ENCODE measurements at regions not wholly inside any gene's neighbourhood (a gene's known extent, or its start where the extent isn't known, plus 50 kb on each side); places are given as distances from the start of the nearest gene placed in this dataset.

DNA sequence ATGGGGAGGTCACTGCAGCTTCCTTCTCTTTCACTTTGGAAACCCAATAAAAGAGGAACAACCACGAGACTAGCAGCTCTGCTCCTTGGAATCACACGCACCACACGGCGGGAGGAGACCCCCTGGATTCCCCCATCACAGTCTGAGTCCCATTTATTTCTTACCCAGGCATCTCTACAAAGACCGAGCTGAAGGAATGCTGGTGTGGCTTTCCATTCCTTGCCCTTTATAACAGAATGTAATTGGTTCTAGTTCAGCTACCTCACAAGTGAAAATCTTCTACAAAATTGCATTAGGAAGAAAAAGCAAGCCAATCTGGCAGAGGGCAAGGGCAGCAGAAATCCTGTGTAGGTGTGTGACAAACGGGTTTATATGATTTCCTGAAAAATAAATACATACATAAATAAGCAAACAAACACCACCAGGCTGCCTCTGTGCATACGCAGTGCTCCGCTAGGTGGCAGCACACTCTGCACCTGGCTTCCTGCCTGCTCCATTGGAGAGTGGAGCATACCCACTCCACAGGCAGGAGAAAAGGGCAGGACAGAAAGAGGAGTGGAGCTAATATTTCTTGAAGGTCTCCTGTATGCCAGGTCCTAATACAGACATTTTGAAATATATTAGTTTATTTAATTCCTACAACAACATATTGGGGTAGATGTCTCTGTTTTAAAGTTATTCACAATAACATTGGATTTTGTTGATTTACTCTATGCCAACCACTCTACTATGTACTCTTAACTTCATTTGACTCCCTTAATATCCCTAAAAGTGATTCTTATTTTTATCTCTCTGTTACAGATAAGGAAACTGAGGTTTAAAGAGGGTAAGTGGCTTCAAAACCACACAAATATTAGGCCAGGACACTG, 673.1 kb downstream of the KCNA4 start:
- peak; percentile 37 for DNase-seq

DNA sequence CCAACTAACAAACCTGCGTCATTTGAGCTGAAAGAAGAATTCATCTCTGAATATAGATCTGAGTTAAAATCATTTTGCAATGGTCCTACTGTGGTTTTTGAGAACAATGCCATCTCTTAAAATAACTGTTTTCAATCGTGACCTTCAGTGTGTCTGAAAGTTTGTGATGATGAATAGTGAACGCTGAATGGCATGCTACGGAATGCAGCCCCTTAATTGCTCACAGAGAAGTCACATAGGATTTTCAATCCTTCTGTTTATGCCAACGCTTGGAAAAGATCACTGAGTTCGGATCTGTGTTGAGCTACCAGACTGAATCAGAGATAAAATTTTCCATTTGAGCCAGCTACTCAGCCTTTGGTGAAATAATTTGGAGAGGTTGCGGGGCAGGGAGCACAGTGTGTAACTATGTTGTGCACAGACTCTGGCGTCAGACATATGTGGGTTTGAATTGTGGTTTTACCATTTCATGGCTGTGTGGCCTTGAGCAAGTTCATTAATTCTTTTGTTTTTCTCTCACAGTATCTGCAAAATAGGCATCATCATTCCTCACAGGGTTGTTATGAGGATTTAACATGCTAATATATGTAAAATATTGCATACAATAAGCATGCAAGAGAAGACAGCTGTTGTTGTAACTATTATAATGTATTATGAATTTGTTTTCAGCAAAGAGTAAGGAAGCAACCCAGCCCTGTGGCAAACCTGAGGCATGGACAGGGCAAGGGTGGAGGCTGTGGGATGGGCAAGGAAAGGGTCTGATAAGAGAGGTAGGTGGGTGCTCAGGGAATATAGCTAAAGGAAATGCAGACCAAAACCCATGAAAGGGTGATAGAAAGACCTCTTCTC, 679.9 kb downstream of the KCNA4 start:
- peak; percentile 45 for DNase-seq

DNA sequence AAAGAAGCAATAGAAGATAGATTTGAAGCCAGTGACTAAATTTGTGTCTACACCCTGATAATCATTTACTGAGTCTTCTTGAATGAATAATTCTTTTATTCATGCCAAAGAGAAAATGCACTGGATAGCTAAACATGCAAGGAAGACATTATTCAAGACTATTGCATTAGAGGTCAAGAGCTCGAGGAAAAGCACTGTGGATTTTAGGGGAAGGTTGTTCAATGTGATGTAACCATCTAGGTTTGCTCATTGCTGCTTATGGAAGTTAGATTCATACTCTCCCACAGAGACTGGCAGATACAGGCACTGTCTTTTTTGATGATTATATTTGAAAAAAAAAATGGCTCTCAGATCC, 682.1 kb downstream of the KCNA4 start:
- peak; percentile 45 for DNase-seq

GRCh38 chr11:29333993-29334775, 682.6 kb downstream of the KCNA4 start:
- peak; percentile 78 for DNase-seq

- no peak for DNase-seq
Measured at GRCh38 chr11:29331451-29332010, 685.3 kb downstream of the KCNA4 start.

GRCh38 chr11:29328961-29329441, 687.8 kb downstream of the KCNA4 start:
- DNase-seq, result peak; percentile 75

GRCh38 chr11:29327891-29328290, 688.9 kb downstream of the KCNA4 start:
- no peak for DNase-seq

- no peak for DNase-seq
Measured at GRCh38 chr11:29326757-29327156, 690.1 kb downstream of the KCNA4 start.

DNA sequence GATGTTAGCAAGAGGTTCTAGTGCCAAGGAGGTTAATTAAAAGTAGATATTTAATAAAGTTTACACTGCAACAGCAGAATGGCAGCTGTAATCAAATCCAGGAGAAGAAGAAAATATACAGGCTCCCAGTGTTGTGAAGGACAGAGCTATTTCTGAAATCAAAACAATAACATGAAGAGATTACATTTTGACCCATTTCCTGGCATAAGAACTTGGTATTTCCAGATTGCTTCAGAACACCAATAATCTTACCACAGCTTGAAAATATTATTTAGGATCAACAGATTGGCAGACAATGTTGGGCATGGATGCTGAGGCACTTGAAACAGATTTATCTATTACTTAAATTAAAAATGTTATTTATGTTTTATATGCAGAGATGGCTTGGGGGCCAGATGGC, 692.5 kb downstream of the KCNA4 start:
- DNase-seq, result no peak

- DNase-seq, result peak; percentile 55
Measured at GRCh38 chr11:29321293-29322132, 695.3 kb downstream of the KCNA4 start.

GRCh38 chr11:29320196-29320595, 696.6 kb downstream of the KCNA4 start:
- DNase-seq, result no peak

DNA sequence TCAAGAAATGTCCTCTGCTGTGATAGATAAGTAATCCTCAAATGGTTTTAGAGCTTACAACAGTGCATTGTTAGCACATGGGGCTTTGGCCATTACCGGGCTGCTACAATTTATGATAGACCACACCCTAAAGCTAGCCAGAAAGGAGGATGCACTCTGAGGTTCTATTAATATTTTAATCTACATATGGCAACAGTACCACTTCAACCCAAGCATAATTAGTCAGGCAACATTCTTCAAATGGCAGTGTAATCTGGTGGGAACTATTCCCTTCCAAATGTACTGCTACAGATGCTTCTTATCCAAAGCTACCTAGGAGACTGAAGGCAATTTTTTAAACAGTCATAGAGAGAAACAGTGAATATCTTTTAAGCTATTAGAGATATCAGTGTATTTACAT, 697.6 kb downstream of the KCNA4 start:
- no peak for DNase-seq

GRCh38 chr11:29318134-29318845, 698.5 kb downstream of the KCNA4 start:
- DNase-seq, result peak; percentile 87

DNA sequence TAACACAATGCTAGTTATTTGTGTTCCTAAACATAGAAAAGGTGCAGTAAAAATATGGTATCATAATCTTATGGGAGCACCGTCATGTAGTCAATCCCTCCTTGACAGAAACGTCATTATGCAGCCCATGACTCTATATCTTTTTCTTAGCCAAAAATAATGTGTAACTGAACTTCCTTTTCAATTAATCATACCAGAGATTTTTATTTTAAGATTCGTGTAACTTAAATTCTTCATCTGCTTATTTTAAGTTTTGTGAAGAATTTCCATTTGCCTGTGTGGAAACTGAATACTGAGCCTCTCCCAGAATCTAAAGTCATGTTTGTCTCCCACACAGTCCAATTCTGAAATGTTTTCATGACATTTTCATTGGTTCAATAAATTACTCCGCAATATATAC, 699.1 kb downstream of the KCNA4 start:
- DNase-seq, result peak; percentile 60

- peak; percentile 61 for DNase-seq
Measured at GRCh38 chr11:29315275-29315674, 701.6 kb downstream of the KCNA4 start.

- no peak for DNase-seq
Measured at GRCh38 chr11:29314211-29314610, 702.6 kb downstream of the KCNA4 start.

DNA sequence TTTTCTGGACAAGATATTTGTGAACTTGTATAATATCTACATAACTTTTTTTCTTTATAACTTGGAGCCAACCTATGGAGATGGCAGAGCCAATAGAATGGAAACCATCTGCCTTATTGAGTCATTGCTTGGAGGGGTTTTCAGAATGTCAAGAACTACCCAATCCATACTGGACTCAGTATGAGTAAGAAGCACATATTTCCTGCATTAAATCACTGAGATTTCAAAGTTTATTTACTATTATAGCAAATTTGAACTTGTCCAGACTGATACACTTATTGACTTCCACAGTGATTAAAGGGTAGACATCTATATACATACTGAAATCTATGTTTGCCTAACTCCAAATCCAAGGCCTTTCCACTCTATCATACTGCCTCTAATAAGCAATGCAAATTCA, 704.0 kb downstream of the KCNA4 start:
- peak; percentile 74 for DNase-seq

DNA sequence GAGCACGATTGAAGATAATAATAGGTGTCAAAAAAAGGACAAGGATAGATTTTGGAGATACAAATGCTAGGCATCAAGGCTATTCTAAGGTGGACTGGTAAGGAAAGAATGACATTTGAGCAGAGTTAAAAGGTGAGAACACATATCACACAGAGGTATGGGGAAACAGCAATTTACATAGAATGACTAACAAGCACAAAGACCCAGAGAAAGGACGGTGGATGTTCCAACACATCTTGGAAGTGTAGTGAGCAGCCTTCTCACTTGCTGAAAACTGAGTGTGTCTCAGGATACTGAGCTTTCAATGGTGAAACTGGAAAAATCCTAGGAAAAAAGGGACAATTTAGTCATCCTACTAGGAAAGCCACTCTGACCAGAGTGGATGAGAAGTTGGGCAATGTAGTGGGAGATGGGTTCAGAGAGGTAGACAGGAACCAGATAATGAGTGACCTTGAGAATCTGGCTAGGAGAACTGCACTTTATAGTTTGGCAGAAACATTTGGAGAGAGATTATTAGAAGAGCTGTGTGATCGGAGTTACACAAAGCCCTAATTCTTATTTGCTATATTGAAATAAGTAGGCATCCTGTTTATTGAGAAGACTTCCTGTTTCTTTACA, 706.0 kb downstream of the KCNA4 start:
- DNase-seq, result peak; percentile 34

- DNase-seq, result peak; percentile 95
Measured at GRCh38 chr11:29309992-29310391, 706.8 kb downstream of the KCNA4 start.

DNA sequence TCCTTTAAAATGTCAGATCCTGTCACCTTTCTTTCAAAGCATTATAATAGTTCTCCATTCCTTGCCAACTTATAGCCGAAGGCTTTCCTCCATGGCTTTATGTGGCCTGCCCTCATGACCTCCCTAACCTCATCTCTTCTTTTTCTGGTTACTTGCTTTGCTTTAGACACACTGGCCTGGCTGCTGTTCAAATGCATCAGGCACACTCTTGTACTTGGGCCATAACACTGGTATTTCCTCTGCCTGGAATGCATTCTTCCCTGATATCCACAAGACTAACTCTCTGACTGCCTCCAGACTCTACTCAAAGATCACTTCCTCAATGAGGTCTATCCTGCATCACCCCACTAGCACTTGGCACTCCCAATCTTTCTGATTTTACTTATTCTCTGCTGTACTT, 710.3 kb downstream of the KCNA4 start:
- DNase-seq, result peak; percentile 94
